SK-N-MC (cell line): ENCODE measurements at regions not wholly inside any gene's neighbourhood (a gene's known extent, or its start where the extent isn't known, plus 50 kb on each side); places are given as distances from the start of the nearest gene placed in this dataset.

Experiments used
- EZH2 ChIP-seq: fragments of 200-600 bp; sonication (generic); IDR thresholded peaks from one replicate; pipeline ENCODE4 v1.6.1; 2017; ENCODE audit warnings: antibody characterized with exemption
- FOXP2 ChIP-seq: optimal IDR thresholded peaks from 2 replicates; pipeline ENCODE3; 2011; ENCODE audit warnings: mild to moderate bottlenecking, moderate library complexity; ENCODE audit not compliant: insufficient read depth; ENCODE audit errors: extremely low read length, control extremely low read depth
- POLR2AphosphoS5 ChIP-seq: IDR thresholded peaks from 2 replicates; pipeline ENCODE4 v1.6.1; 2012; ENCODE audit warnings: mild to moderate bottlenecking, low read depth, low read length, borderline replicate concordance

- no peak for TF ChIP-seq EZH2
- no peak for TF ChIP-seq POLR2AphosphoS5
- no peak for TF ChIP-seq FOXP2
These were observed 586.5 kb upstream of the PTPRD start for GRCh38 chr9:11199335-11199734.
